ENCODE measurements at regions not wholly inside any gene's neighbourhood (a gene's known extent, or its start where the extent isn't known, plus 50 kb on each side); places are given as distances from the start of the nearest gene placed in this dataset.
A peak's percentile ranks its signal among the peaks of the same experiment; 100 is the strongest.

DNA sequence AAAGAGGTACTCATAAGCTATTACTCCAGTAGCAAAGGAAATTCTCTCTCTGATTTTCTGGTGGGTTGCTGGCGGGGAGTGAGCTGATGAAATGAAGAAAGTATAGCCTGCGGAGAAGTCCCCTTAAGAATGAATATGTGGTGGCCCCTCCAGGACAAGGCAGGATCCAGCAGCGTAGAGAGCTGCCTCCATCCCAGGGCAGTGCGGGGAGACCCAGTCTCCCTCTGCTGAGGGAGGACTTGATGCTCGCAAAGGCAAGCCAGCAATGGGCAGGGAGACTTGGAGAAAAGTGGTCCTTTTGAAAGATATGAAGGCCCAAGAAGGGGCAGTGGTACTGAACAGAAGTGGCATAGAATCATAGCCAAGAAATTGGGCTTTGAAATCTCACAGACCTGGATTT, 106.0 kb upstream of the SLC44A3 start:
- no peaks in the 10 kb centered on the region for H3K36me3 ChIP-seq (ENCODE audit: control insufficient read depth in 2 of 2, extremely low read depth in 1 of 2, insufficient read depth in 2 of 2, low read length in 2 of 2)
- H2AFZ ChIP-seq (ENCODE audit: control insufficient read depth, low read length), result no peak overlapping the region
- H3K9me3 ChIP-seq (ENCODE audit: control insufficient read depth, low read depth, low read length), result no peaks in the 10 kb centered on the region
- no peaks in the 10 kb centered on the region for H3K27me3 ChIP-seq (ENCODE audit: control insufficient read depth, extremely low read depth, insufficient read depth, low read length)
- DNase-seq (ENCODE audit: low read depth, low spot score) (no peak), FAIRE-seq (no peak)
- H3K79me2 ChIP-seq (ENCODE audit: control insufficient read depth, insufficient read depth, low read length), result no peaks in the 10 kb centered on the region
- dilution Hi-C loops (cut with MboI; ENCODE audit: extremely low pct_ligation_motif_present, low sequenced_read_pairs), result no loop called here
- H3K4me3 ChIP-seq (ENCODE audit: control insufficient read depth in 2 of 3, extremely low read depth in 1 of 3, insufficient read depth in 2 of 3, low read depth in 1 of 3, low read length in 3 of 3), result no peak overlapping the region
- H3K9me1 ChIP-seq (ENCODE audit: control insufficient read depth, extremely low read depth, insufficient read depth, low read length), result no peaks in the 10 kb centered on the region
- H3K27ac ChIP-seq (ENCODE audit: control insufficient read depth, insufficient read depth, low read length), result peak overlapping the region; percentile 62
- H3K9ac ChIP-seq (ENCODE audit: control insufficient read depth, extremely low read depth, insufficient read depth, low read length), result no peak overlapping the region
- H4K20me1 ChIP-seq (ENCODE audit: control insufficient read depth, extremely low read depth, insufficient read depth, low read length), result no peaks in the 10 kb centered on the region
- peak overlapping the region; percentile 3 for H3K4me2 ChIP-seq (ENCODE audit: control insufficient read depth, extremely low read depth, insufficient read depth, low read depth, low read length)
- H3K4me1 ChIP-seq (ENCODE audit: control insufficient read depth, extremely low read depth, insufficient read depth, low read length), result peaks cover 27% of the 10 kb centered on the region
- TF ChIP-seq CTCF (optimal IDR thresholded peaks at IDR 0.05 in 1 of 3, IDR thresholded peaks at IDR 0.05 in 1 of 3, conservative IDR thresholded peaks at IDR 0.05 in 1 of 3; ENCODE audit: extremely low read depth in 1 of 3, insufficient read depth in 2 of 3, low read length in 3 of 3) (no peak), EZH2 (IDR thresholded peaks at IDR 0.05; ENCODE audit: low read length) (no peak)

GRCh38 chr1:94713472-94714141, 106.5 kb upstream of the SLC44A3 start:
- peak overlapping the region; percentile 62 for H3K27ac ChIP-seq (ENCODE audit: control insufficient read depth, insufficient read depth, low read length)
- FAIRE-seq (peak; percentile 96), DNase-seq (ENCODE audit: low read depth, low spot score) (peak; percentile 66)
- peak overlapping the region; percentile 3 for H3K4me2 ChIP-seq (ENCODE audit: control insufficient read depth, extremely low read depth, insufficient read depth, low read depth, low read length)
- dilution Hi-C loops (cut with MboI; ENCODE audit: extremely low pct_ligation_motif_present, low sequenced_read_pairs), result no loop called here
- H3K79me2 ChIP-seq (ENCODE audit: control insufficient read depth, insufficient read depth, low read length), result no peaks in the 10 kb centered on the region
- no peaks in the 10 kb centered on the region for H3K36me3 ChIP-seq (ENCODE audit: control insufficient read depth in 2 of 2, extremely low read depth in 1 of 2, insufficient read depth in 2 of 2, low read length in 2 of 2)
- peak overlapping the region; percentile 41 for H2AFZ ChIP-seq (ENCODE audit: control insufficient read depth, low read length)
- no peak for TF ChIP-seq EZH2 (IDR thresholded peaks at IDR 0.05; ENCODE audit: low read length)
- TF ChIP-seq CTCF (optimal IDR thresholded peaks at IDR 0.05 in 1 of 3, IDR thresholded peaks at IDR 0.05 in 1 of 3, conservative IDR thresholded peaks at IDR 0.05 in 1 of 3; ENCODE audit: extremely low read depth in 1 of 3, insufficient read depth in 2 of 3, low read length in 3 of 3), result no peak
- H3K9ac ChIP-seq (ENCODE audit: control insufficient read depth, extremely low read depth, insufficient read depth, low read length), result peak overlapping the region; percentile 9
- H3K9me3 ChIP-seq (ENCODE audit: control insufficient read depth, low read depth, low read length), result no peaks in the 10 kb centered on the region
- H3K4me1 ChIP-seq (ENCODE audit: control insufficient read depth, extremely low read depth, insufficient read depth, low read length), result peaks cover 30% of the 10 kb centered on the region
- no peaks in the 10 kb centered on the region for H3K9me1 ChIP-seq (ENCODE audit: control insufficient read depth, extremely low read depth, insufficient read depth, low read length)
- no peaks in the 10 kb centered on the region for H3K27me3 ChIP-seq (ENCODE audit: control insufficient read depth, extremely low read depth, insufficient read depth, low read length)
- H4K20me1 ChIP-seq (ENCODE audit: control insufficient read depth, extremely low read depth, insufficient read depth, low read length), result no peaks in the 10 kb centered on the region
- no peak overlapping the region for H3K4me3 ChIP-seq (ENCODE audit: control insufficient read depth in 2 of 3, extremely low read depth in 1 of 3, insufficient read depth in 2 of 3, low read depth in 1 of 3, low read length in 3 of 3)
